Neural cell (in vitro differentiated cells): ENCODE measurements at regions not wholly inside any gene's neighbourhood (a gene's known extent, or its start where the extent isn't known, plus 50 kb on each side); places are given as distances from the start of the nearest gene placed in this dataset.

Experiments used
- CTCF ChIP-seq: fragments of 450-650 bp; IDR thresholded peaks from 2 replicates; pipeline ENCODE4 v1.5.1; 2014; ENCODE audit warnings: antibody characterized with exemption, mild to moderate bottlenecking, moderate library complexity; ENCODE audit not compliant: poor library complexity, severe bottlenecking
- EP300 ChIP-seq: fragments of 450-650 bp; conservative IDR thresholded peaks from 2 replicates; pipeline ENCODE4 v1.6.1; 2014; ENCODE audit warnings: antibody characterized with exemption, mild to moderate bottlenecking, moderate library complexity; ENCODE audit not compliant: poor library complexity, severe bottlenecking
- EZH2 ChIP-seq: fragments of 200-600, 300-800 bp; shearing (Covaris generic), sonication (generic); IDR thresholded peaks from 2 replicates; pipeline ENCODE4 v1.6.1; 2014; ENCODE audit warnings: antibody characterized with exemption, low read length, borderline replicate concordance, mild to moderate bottlenecking; ENCODE audit not compliant: insufficient read depth, poor library complexity, severe bottlenecking
- POLR2AphosphoS5 ChIP-seq: IDR thresholded peaks from 2 replicates; pipeline ENCODE4 v1.6.1; 2012
- REST ChIP-seq: IDR thresholded peaks from 2 replicates; pipeline ENCODE4 v1.6.1; 2012; ENCODE audit warnings: borderline replicate concordance

GRCh38 chr2:22002066-22002465, 878.3 kb downstream of the TDRD15 start:
- TF ChIP-seq CTCF = no peak
- no peak for TF ChIP-seq EZH2
- TF ChIP-seq POLR2AphosphoS5 = no peak
- TF ChIP-seq EP300 = no peak
- TF ChIP-seq REST = no peak
